Activated CD8-positive, alpha-beta memory T cell treated with anti-CD3 and anti-CD28 coated beads for 36 hours (primary cell): ENCODE measurements at regions not wholly inside any gene's neighbourhood (a gene's known extent, or its start where the extent isn't known, plus 50 kb on each side); places are given as distances from the start of the nearest gene placed in this dataset.

Experiments
- CTCF ChIA-PET: fragments of 350-600 bp; sonication (Branson Sonifier 250); formaldehyde crosslinking; loops from one replicate; lab custom pipeline; 2021; ENCODE audit warnings: antibody characterized with exemption; lab: Charles Lee
- POLR2A ChIA-PET: fragments of 350-600 bp; sonication (Branson Sonifier 250); formaldehyde crosslinking; loops from one replicate; lab custom pipeline; 2021; ENCODE audit warnings: antibody characterized with exemption; lab: Charles Lee

DNA sequence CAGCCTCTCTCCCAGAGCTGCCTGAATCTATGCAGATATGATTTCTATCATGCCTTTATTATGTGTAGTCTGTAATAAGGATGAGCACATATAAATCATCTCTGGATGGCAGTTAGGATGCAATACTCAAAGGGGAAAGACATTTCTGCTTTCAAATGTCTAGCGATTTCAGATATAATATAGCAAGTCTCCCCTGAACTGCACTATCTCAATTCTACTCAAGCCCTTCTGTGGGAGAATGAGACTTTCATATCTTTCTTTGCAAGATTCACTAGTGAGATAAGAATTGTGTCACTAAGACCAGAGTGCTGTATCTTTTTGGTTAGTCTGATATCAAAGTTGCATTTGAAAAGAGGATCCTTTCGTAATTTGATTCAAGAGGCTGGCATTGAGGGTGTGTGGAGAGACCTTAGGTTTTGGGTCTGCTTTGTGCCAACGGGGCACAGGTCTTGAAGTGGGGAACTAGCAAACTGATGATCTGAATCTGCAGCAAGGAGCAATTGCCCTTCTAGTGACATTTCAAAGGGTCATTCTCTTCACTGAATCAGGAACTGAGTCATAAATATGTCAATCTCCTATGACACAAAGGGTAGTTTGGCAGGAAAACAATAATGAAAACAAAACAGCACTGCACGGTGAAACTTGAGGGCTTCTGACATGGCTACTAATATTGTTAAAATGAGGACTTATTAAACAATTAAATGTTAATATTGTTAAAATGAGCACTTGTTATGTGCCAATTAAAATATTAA, 305.5 kb upstream of the CLINT1 start:
- CTCF ChIA-PET = no interaction called here
- POLR2A ChIA-PET = no interaction called here

DNA sequence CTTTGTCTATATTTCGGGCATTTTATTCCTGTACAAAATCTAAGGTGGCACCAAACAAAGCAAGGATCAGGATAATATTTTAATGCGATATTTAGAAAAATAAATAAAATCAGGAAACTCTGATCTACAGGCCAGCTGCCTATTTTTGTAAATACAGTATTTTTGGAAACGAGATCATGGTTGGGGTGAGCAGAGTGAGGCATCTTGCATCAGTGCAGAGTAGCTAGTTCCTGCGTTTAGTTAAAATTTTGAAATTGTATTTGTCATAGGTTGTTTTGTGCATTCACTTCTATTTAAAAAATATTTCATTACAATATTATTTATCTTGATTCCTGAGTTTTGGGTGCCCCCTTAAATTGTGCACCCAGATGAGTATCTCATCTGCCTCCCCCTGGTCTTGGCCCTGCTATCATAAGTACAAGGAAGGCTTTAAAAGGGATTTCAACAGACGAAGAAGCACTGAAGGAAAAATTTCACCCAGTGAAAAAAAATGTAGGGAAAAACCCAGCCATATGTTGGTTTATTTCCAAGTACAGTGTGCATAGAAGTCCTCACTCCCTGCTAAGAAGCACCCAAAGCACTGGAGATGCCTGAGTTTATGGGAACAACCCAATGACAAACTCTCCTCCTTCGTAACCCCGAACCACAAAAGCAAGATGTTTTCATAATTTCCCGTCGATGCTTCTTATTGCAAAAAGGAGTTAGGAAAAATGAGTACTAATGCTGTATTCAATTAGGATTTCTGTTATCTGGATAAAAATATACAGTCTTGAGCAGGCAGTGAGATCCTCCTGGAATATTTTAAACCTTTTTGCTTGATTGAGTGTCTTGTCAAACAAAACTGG, 304.7 kb upstream of the CLINT1 start:
- POLR2A ChIA-PET = no interaction called here
- CTCF ChIA-PET = interaction anchor here (0.7 kb wide), 1 partner anchor 531 kb away, joined by 3 read pairs; no protein-coding TSS in a partner anchor

DNA sequence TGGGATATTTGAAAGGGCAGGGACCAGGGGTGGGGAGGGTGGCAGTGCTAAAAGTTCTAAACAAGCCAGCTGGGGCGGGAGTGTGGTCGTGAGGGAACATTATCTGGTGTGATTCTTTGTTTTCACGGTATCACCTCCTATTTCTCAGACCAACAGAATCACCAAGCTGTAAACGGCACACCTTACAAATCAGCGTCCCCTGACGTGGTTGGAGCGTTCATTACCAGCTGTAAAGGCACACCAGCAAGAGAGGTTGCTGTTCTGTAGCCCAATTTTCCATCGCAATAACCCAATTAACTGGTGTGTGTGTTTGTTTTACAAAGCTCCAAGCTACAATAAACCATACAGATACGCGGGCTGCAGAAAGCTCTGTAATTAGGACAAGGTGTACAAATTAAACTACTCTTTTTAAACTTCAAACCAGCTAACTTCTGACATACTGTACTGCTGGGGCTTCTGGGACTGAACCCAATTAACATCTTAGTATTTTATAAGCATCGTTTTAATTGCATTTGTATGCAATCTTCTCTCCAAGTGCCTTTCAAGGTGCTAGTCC, 303.6 kb upstream of the CLINT1 start:
- ChIA-PET POLR2A (no interaction called here), CTCF (interaction anchor here (0.7 kb wide), 2 partner anchors 533 to 1022 kb away, joined by 3 read pairs; no protein-coding TSS in a partner anchor)

DNA sequence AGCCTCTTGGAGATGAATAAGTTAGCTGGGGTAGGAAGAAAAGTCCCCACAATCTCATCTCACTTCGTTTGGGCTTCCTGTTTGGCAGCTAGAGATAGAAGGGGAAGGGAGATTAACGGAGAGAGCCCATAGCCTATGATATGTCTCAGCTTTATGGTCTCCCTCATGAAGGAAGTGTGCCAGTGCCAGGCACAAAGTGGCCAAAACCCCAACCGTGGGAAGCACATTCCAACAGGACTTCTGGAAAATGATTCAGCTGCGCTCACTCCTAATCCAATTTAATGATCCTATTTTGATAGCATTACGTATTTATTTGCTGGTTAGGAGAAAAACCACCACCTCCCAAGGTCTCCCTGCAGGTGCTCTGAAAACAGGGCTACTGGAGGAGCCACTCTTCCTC, 303.1 kb upstream of the CLINT1 start:
- ChIA-PET POLR2A (no interaction called here), CTCF (no interaction called here)

GRCh38 chr5:158159621-158160020, 300.7 kb upstream of the CLINT1 start:
- ChIA-PET POLR2A (no interaction called here), CTCF (no interaction called here)

- ChIA-PET POLR2A (no interaction called here), CTCF (no interaction called here)
Measured at GRCh38 chr5:158155811-158156505, 297.0 kb upstream of the CLINT1 start.

GRCh38 chr5:158155067-158155466, 296.1 kb upstream of the CLINT1 start:
- POLR2A ChIA-PET = no interaction called here
- CTCF ChIA-PET = no interaction called here

DNA sequence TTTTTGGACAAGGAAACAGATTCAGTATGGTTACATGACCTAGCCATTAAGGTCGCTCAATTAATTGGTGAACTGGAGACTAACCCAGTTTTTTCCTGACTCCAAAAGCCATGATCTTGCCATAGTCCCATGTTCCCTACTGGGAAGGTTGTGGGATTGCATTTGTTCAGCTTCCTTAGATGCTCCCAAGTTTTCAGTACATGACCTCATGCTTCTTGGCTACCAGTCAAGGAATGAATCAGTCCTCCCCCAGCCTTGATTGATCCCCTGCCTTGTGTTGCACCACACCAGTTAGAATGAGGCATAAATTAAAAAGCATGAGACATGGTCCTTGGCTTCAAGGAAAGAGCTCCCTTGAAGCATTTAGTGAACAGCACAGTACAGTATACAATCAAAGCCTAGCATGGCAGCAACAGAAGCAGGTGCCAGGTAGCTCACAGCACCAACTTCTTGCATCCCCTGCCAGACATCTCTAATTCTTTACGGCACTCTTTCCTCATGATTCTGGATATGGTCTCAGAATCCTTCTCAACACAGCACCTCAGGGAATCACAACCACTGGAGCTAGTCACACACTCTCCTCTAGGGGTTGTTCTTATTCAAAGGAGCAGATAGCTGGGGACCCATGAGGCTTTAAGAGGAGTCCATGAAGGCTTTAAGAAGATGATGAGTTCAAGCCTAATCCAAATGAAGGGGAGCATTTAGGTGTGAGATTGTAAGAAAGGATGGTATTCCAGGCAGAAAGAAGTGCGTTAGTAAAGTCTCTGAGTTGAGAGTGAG, 295.5 kb upstream of the CLINT1 start:
- POLR2A ChIA-PET = no interaction called here
- CTCF ChIA-PET = no interaction called here

- CTCF ChIA-PET = no interaction called here
Measured at GRCh38 chr5:158153508-158153907, 294.6 kb upstream of the CLINT1 start.

GRCh38 chr5:158152136-158152535, 293.2 kb upstream of the CLINT1 start:
- ChIA-PET POLR2A (no interaction called here), CTCF (no interaction called here)

More at GRCh38 chr5:158153508-158153907, 294.6 kb upstream of the CLINT1 start:
- POLR2A ChIA-PET = no interaction called here

DNA sequence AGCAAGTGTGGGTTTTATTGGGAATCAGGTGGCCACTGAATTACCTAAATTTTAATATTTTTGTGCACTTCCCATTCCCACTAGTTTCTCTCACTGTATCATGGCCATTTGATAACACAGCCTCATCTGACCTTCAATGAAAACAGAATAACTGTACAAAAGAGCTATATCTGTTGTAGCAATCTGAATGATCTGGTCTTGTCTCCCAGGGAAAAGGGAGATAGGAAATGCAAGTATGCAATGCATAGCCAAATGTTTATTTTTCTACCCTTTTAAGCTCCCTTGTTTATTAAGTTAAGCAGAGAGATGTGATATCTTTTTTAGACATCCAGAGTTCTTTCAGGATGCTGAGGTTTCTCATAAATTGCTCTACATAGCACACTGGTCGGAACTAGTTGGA, 288.3 kb upstream of the CLINT1 start:
- POLR2A ChIA-PET = no interaction called here
- CTCF ChIA-PET = no interaction called here

DNA sequence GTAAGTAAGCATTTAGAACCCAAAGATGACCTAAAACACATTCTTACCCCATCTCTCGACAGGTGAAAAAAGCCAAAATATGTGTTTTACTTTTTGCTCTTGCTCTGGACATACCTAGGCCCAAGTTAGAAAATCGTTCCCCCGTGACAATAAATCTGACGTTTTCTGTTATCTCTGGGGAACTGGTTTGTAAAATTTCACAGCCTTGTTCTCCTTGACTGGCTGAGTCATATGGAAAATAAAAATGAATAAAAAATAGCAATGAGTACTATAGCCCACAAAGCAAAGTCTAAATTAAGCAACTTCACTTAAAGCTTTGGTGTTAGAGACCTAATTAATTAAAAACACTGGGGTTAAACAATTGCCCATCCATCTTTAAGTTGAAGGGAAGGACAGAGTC, 286.9 kb upstream of the CLINT1 start:
- POLR2A ChIA-PET = no interaction called here
- CTCF ChIA-PET = no interaction called here

- ChIA-PET CTCF (interaction anchor here (2.0 kb wide), 1 partner anchor 12 kb away, joined by 7 read pairs; no protein-coding TSS in a partner anchor), POLR2A (no interaction called here)
Measured at GRCh38 chr5:158143081-158143480, 284.1 kb upstream of the CLINT1 start.

DNA sequence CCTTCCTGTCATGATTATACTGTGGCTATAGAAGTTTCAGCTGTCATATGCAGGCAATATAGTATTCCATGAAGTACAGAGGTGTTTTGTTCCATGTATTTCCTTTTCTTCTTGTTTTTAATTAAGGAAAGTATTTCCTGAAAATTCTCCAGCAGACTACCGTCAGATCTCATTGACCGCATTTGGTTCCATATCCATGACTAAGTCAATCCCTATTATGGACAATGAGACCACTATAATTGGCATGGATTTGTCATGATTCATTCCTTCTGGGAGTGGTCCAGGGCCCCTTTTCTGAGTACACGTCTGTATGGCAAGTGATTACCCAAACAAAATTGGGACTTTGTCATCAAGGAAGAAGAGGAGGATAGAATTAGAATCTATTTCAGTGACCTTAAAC, 283.2 kb upstream of the CLINT1 start:
- ChIA-PET POLR2A (no interaction called here), CTCF (interaction anchor here (2.0 kb wide), 1 partner anchor 11 kb away, joined by 7 read pairs; no protein-coding TSS in a partner anchor)

DNA sequence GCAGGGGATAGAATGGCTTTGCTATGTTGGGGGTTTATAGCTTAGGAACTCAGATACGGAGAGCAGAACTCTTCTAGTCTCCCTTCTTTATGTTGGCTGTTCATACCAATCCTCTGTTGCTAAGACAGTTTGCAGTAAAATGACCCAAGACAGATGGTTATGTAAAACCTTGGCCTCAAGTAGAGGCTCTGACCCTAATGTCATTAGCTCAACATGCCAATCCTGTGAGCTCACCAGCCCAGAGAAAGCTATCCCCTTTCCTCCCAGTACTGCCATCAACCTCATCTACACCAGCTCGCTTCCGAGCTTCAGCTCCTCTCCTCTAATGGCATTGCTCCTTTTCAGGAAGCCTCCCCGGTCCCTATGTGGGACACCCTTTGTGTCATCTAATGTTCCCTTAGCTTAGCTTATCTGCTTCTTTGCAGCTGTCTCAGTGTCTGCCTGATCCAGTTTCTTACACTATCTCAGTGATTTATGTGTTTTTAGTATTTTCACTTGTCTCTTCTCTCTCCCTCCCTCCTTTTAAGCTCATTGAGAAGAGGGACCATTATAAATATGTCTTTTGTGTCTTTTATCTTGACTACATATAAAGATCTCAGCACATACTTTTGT, 281.3 kb upstream of the CLINT1 start:
- ChIA-PET POLR2A (no interaction called here), CTCF (no interaction called here)

- POLR2A ChIA-PET = no interaction called here
- CTCF ChIA-PET = no interaction called here
Measured at GRCh38 chr5:158139161-158139560, 280.2 kb upstream of the CLINT1 start.

DNA sequence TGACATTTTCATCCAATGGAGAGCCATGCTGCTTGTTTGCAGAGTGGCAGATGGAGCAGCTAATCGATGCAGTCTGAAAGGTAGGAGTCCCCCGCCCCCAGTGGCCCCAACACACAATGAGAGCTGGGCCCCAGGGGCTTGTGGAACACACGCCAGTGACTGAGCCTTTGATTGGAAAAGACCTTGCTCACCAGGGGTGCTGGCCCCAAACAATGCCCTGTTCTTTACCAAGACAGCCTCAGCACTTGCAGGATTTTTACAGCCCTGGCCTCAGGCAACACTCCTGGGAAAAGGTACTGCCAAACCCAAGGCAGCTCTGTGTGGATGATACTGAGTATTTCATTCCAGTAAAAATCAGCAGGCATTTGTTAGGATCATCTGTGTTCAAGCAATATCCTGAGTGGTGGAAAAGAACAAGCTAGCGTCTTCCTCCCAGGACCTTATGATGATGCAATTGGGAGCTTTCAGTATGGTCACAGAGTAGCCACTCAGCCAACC, 276.8 kb upstream of the CLINT1 start:
- ChIA-PET POLR2A (no interaction called here), CTCF (no interaction called here)

DNA sequence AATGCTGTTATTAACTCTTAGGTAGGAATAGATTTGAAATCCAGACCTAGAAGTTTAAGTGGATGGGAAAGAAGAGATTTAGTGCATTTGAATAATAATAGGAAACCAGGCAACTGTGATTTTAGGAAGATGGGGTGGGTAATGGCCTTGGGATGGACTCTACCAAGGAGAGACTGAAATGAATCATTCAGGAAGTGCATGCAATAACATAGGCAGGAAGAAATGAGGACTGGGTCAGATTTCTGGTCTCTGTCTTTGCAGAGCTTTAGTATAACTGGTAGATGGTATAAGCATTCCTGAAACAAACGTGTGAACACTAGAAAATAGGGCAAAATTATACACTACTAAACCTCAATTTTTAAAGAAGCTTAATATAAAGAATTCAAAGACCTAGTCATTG, 274.4 kb upstream of the CLINT1 start:
- ChIA-PET POLR2A (no interaction called here), CTCF (no interaction called here)
